ENCODE measurements at regions not wholly inside any gene's neighbourhood (a gene's known extent, or its start where the extent isn't known, plus 50 kb on each side); places are given as distances from the start of the nearest gene placed in this dataset.

DNA sequence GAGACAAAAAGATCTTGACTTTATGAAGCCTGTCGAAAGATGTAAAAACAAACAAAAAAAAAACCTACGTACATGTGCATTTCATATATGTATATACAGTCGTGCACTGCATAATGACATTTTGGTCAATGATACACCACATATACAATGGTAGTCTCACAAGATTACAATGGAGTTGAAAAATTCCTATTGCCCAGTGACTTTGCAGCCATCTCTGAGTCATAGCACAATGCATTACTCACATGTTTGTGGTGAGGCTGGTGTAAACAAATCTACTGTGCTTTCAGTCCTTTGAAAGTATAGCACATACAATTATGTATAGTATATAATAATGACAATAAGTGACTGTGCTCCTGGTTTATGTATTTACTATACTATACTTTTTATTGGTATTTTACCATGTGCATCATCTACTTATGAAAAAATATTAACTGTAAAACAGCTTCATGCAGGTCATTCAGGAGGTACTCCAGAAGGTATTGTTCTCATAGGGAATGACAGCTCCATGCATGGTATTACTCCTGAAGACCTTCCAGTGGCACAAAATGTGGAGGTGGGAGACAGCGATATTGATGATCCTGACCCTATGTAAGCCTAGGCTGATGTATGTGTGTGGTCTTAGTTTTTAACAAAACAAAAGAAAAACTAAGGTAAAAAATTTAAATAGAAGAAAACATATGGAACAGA is 73.7 kb upstream of the FST start (continued):
- TF ChIP-seq, protein P1, sequence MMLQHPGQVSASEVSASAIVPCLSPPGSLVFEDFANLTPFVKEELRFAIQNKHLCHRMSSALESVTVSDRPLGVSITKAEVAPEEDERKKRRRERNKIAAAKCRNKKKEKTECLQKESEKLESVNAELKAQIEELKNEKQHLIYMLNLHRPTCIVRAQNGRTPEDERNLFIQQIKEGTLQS (IDR thresholded peaks at IDR 0.05), result no peak

DNA sequence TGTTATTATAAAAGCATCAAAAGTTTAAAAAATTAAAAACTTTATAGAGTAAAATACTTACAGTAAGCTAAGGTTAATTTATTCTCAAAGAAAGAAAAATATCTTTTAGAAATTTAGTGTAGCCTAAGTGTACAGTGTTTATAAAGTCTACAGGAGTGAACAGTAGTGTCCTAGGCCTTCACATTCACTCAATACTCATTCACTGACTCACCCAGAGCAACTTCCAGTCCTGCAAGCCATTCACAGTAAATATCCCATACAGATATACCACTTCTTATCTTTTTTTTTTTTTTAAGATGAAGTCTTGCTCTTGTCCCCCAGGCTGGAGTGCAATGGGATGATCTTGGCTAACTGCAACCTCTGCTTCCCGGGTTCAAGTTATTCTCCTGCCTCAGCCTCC is 73.1 kb upstream of the FST start:
- H3K9ac ChIP-seq (ENCODE audit: low read depth in 1 of 2, low read length in 2 of 2), result no peak overlapping the region
- no peaks in the 10 kb centered on the region for H3K4me1 ChIP-seq (ENCODE audit: control insufficient read depth in 4 of 4, insufficient read depth in 4 of 4, low read length in 3 of 4)
- no peaks in the 10 kb centered on the region for H3K36me3 ChIP-seq (ENCODE audit: control insufficient read depth in 4 of 4, insufficient read depth in 3 of 4, low read depth in 1 of 4, low read length in 3 of 4)
- H3K4me3 ChIP-seq (ENCODE audit: low read depth in 1 of 3, low read length in 3 of 3), result no peak overlapping the region
- no peaks in the 10 kb centered on the region for H3K9me3 ChIP-seq (ENCODE audit: control insufficient read depth in 4 of 4, low read length in 3 of 4)
- DNase-seq (ENCODE audit: low spot score), result no peak
- 88% methylated on average over 1 of the region's 1 CpG for WGBS
- TF ChIP-seq JUND (IDR thresholded peaks at IDR 0.05), result no peak
- TF ChIP-seq HNF4A (conservative IDR thresholded peaks at IDR 0.05), result no peak
- no peak for TF ChIP-seq TAF1 (conservative IDR thresholded peaks at IDR 0.05)
- TF ChIP-seq FOXA1 (IDR thresholded peaks at IDR 0.05), result no peak
- TF ChIP-seq, protein P2, sequence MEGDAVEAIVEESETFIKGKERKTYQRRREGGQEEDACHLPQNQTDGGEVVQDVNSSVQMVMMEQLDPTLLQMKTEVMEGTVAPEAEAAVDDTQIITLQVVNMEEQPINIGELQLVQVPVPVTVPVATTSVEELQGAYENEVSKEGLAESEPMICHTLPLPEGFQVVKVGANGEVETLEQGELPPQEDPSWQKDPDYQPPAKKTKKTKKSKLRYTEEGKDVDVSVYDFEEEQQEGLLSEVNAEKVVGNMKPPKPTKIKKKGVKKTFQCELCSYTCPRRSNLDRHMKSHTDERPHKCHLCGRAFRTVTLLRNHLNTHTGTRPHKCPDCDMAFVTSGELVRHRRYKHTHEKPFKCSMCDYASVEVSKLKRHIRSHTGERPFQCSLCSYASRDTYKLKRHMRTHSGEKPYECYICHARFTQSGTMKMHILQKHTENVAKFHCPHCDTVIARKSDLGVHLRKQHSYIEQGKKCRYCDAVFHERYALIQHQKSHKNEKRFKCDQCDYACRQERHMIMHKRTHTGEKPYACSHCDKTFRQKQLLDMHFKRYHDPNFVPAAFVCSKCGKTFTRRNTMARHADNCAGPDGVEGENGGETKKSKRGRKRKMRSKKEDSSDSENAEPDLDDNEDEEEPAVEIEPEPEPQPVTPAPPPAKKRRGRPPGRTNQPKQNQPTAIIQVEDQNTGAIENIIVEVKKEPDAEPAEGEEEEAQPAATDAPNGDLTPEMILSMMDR (IDR thresholded peaks at IDR 0.05; ENCODE audit: low read depth, low read length, missing input control), result no peak
- no peak for TF ChIP-seq GABPA (IDR thresholded peaks at IDR 0.05 in 1 of 2, conservative IDR thresholded peaks at IDR 0.05 in 1 of 2)
- TF ChIP-seq NR2F2 (IDR thresholded peaks at IDR 0.05), result no peak
- TF ChIP-seq, protein P3, sequence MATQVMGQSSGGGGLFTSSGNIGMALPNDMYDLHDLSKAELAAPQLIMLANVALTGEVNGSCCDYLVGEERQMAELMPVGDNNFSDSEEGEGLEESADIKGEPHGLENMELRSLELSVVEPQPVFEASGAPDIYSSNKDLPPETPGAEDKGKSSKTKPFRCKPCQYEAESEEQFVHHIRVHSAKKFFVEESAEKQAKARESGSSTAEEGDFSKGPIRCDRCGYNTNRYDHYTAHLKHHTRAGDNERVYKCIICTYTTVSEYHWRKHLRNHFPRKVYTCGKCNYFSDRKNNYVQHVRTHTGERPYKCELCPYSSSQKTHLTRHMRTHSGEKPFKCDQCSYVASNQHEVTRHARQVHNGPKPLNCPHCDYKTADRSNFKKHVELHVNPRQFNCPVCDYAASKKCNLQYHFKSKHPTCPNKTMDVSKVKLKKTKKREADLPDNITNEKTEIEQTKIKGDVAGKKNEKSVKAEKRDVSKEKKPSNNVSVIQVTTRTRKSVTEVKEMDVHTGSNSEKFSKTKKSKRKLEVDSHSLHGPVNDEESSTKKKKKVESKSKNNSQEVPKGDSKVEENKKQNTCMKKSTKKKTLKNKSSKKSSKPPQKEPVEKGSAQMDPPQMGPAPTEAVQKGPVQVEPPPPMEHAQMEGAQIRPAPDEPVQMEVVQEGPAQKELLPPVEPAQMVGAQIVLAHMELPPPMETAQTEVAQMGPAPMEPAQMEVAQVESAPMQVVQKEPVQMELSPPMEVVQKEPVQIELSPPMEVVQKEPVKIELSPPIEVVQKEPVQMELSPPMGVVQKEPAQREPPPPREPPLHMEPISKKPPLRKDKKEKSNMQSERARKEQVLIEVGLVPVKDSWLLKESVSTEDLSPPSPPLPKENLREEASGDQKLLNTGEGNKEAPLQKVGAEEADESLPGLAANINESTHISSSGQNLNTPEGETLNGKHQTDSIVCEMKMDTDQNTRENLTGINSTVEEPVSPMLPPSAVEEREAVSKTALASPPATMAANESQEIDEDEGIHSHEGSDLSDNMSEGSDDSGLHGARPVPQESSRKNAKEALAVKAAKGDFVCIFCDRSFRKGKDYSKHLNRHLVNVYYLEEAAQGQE (IDR thresholded peaks at IDR 0.05), result no peak
- TF ChIP-seq, protein P4, sequence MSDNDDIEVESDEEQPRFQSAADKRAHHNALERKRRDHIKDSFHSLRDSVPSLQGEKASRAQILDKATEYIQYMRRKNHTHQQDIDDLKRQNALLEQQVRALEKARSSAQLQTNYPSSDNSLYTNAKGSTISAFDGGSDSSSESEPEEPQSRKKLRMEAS (IDR thresholded peaks at IDR 0.05), result no peak
- TF ChIP-seq RAD21 (IDR thresholded peaks at IDR 0.05), result no peak
- no peak for TF ChIP-seq SP1 (IDR thresholded peaks at IDR 0.05)
- H3K27me3 ChIP-seq (ENCODE audit: control insufficient read depth in 4 of 4, insufficient read depth in 4 of 4, low read length in 3 of 4), result no peaks in the 10 kb centered on the region
- no peak overlapping the region for H3K27ac ChIP-seq (ENCODE audit: low read depth in 1 of 2, low read length in 2 of 2)

DNA sequence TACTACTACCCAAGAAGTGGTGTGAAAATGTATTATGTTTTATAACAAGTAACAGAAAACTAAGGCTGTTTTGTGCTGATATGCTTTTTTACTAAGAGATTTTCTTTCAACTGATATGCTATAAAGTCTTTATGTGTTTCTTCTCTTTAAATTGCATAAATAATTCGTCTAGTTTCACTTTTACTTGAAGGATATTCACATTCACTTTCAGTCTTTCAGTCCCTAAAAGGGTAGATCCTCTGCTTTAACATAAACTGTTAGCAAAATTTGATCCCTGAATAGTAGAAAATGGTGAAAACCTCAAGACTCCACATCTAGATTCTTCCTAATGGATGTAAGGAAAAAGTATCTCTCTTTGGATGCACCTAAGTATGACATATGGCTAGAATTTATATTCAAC is 69.0 kb upstream of the FST start:
- Histone ChIP-seq H3K9me3 (ENCODE audit: control insufficient read depth in 4 of 4, low read length in 3 of 4) (no peaks in the 10 kb centered on the region), H3K9ac (ENCODE audit: low read depth in 1 of 2, low read length in 2 of 2) (no peak overlapping the region), H3K4me3 (ENCODE audit: low read depth in 1 of 3, low read length in 3 of 3) (no peak overlapping the region), H3K36me3 (ENCODE audit: control insufficient read depth in 4 of 4, insufficient read depth in 3 of 4, low read depth in 1 of 4, low read length in 3 of 4) (no peaks in the 10 kb centered on the region), H3K27me3 (ENCODE audit: control insufficient read depth in 4 of 4, insufficient read depth in 4 of 4, low read length in 3 of 4) (no peaks in the 10 kb centered on the region), H3K4me1 (ENCODE audit: control insufficient read depth in 4 of 4, insufficient read depth in 4 of 4, low read length in 3 of 4) (no peaks in the 10 kb centered on the region), H3K27ac (ENCODE audit: low read depth in 1 of 2, low read length in 2 of 2) (no peak overlapping the region)
- 42% methylated on average over 1 of the region's 1 CpG for WGBS
- no peak for DNase-seq (ENCODE audit: low spot score)
- TF ChIP-seq, protein P4 (IDR thresholded peaks at IDR 0.05), result no peak
- TF ChIP-seq NR2F2 (IDR thresholded peaks at IDR 0.05) (no peak), YY1 (IDR thresholded peaks at IDR 0.05) (no peak), FOXA1 (IDR thresholded peaks at IDR 0.05) (no peak), FOXA2 (IDR thresholded peaks at IDR 0.05) (no peak), SP1 (IDR thresholded peaks at IDR 0.05) (no peak), HNF4A (conservative IDR thresholded peaks at IDR 0.05) (no peak), RXRA (IDR thresholded peaks at IDR 0.05) (no peak), RAD21 (IDR thresholded peaks at IDR 0.05) (no peak), EGR1 (IDR thresholded peaks at IDR 0.05; ENCODE audit: low read depth in 2 of 2) (no peak), HNF4G (IDR thresholded peaks at IDR 0.05) (no peak), TAF1 (conservative IDR thresholded peaks at IDR 0.05) (no peak)
- TF ChIP-seq, protein P1 (IDR thresholded peaks at IDR 0.05), result no peak
- TF ChIP-seq, protein P3 (IDR thresholded peaks at IDR 0.05), result no peak

Data from liver (tissue), 8 donors.